HT1080 (cell line): ENCODE measurements at regions not wholly inside any gene's neighbourhood (a gene's known extent, or its start where the extent isn't known, plus 50 kb on each side); places are given as distances from the start of the nearest gene placed in this dataset.

Experiments
- DNase-seq: peaks from one replicate; pipeline ENCODE4 v3.0.0-alpha.2; 2015; ENCODE audit warnings: low read depth

- DNase-seq, result no peak
Measured at GRCh38 chr5:144108131-144108530, 62.3 kb downstream of the YIPF5 start.
